SIG-M5 treated with dmso at 0.1 percent for 504 hours (cell line): ENCODE measurements at regions not wholly inside any gene's neighbourhood (a gene's known extent, or its start where the extent isn't known, plus 50 kb on each side); places are given as distances from the start of the nearest gene placed in this dataset.
"Not testable (repeated sequence)": the region's sequence is repeated elsewhere in the genome, so short reads cannot be mapped to it uniquely, and the experiment has no call there.

Source experiments
- DNase-seq: peaks from one replicate; lab custom pipeline; 2025; ENCODE audit not compliant: unreplicated experiment; lab: John Stamatoyannopoulos, UW

DNA sequence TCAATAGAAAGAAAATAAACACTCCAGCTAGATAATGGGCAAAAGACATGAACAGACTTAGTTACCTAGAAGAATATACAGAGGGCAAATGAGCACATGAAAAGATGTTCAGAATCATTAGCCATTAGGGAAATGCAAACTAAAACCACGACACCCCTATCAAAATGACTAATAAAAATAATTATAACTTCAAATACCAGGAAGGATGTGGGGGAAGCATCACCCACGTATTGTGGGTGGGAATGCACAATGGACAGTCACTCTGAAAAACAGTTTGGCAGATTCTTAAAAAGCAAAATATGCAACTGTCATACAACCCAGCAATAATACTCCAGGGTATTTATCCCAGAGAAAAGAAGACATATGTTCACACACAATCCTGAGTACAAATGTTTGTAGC lies 92.6 kb downstream of the DLL1 start:
- no peak for DNase-seq

- no peak for DNase-seq
Observed at GRCh38 chr6:170193326-170193821, 97.5 kb downstream of the DLL1 start.

GRCh38 chr6:170192905-170193304 lies 98.0 kb downstream of the DLL1 start:
- no peak for DNase-seq

DNA sequence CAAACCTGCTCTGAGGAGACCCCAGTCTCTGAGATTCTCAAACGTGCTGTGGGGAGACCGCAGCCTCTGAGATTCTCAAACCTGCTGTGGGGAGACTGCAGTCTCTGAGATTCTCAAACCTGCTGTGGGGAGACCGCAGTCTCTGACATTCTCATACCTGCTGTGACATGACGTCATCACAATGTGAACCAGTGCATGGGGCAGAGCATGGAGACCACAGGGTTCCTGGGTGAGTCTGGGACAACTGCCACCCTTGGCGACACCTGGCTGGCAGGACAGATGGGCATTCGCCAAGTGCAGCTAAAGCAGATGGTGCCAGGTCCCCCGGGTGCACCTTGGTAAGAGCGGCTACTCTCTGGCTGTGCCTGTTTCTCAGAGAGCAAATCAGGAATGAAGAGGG lies 98.8 kb downstream of the DLL1 start:
- not testable (repeated sequence) for DNase-seq

- DNase-seq = no peak
Observed at GRCh38 chr6:170190046-170190445, 100.8 kb downstream of the DLL1 start.

DNA sequence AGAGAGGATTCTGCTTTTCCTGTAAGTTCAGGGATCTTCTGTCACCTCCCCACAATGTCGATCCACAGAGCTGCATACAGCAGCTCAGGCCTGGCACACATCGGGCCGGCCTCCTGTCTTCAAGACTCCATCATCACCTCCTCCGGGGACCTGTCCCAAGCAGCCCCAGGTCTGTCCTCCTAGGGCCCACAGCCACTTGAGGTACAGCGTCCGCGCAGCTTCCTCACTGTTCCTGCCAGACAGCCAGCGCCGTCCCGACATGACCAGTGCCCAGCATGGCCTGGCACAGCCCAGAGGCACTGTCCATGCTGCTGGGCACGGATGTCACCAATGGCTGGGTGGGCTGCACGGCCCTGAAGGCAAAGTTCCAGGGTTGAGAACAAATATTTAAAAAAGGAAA lies 101.6 kb downstream of the DLL1 start:
- no peak for DNase-seq

GRCh38 chr6:170188571-170189001 lies 102.3 kb downstream of the DLL1 start:
- DNase-seq = no peak

GRCh38 chr6:170187669-170188566 lies 103.0 kb downstream of the DLL1 start:
- no peak for DNase-seq

DNA sequence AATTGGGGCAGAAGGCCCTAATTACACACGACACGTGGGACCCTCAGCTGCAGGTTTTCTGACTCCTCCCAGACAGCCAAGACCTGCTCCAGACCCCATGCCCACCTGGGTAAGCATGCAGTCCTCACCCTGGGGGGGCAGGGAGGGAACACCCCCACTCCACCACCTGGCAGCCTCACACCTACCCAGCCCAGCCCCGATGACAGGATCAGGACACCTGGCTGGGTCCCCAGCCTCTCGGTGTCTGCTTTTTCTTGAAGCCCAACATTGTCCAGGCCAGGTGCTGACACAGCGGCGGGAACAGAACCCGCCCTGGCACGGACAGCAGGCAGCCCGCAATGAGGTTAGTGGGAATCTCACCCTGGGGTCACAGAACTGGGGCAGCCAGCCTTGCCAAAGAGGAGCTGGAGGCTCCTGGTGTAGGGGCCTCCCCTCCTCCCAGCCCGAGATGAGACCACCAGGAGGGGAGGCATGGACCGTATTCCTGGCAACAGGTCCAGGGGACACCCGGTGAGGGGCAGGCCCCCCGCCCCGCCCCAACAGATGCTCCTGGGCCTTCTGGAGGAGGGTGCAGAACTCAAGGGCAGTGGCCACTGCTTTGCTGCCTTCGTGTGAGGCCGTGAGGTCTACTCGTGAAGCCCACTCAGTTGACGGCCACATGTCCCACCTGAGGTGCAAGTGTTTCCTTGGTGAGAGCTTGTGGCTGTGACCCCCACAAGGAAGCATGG lies 103.8 kb downstream of the DLL1 start:
- DNase-seq = no peak

DNA sequence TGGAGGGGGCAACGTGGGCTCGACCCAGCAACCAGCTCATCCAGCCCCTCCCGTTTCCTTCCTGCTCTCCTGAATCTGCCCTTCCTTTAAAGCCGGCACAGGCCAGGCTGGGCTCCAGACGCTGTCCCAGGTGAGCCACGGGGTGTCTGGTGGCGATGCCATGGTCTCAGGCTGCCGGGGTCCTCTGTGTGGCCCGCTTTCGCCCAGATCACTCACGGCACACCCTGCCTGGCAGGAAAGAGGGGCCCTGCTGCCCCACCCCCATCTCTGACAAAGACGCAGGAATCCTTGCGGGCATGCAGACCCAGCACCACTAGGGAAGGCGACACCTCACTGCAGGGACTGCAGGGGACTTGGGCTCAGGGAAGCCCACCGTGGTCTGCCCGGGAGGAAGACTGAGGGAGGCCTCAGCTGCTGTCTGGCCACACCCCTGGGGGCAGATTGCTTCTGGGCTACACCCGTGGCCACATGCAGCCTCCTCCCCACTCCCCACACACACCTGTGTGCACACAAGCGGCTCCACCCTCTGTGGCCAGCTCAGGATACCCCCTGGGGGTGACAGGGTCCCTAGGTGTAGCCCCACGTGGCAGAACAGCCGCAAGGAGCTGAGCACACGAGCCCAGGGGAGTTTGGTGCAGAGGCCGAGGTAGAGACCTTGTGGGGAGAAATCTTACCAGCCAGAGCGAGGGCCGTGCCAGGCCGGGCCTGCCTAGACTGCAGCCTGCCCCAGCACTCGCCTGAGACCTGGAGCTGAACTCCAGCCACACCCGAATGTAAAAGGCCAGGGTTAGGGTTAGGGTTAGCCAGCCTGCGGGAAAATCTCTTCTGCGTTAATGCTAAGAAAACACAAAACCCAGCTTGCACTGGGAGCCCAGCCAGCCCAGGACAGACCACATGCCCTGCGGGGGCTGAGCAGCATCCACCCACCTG lies 104.6 kb downstream of the DLL1 start:
- peak; percentile 4 for DNase-seq

DNA sequence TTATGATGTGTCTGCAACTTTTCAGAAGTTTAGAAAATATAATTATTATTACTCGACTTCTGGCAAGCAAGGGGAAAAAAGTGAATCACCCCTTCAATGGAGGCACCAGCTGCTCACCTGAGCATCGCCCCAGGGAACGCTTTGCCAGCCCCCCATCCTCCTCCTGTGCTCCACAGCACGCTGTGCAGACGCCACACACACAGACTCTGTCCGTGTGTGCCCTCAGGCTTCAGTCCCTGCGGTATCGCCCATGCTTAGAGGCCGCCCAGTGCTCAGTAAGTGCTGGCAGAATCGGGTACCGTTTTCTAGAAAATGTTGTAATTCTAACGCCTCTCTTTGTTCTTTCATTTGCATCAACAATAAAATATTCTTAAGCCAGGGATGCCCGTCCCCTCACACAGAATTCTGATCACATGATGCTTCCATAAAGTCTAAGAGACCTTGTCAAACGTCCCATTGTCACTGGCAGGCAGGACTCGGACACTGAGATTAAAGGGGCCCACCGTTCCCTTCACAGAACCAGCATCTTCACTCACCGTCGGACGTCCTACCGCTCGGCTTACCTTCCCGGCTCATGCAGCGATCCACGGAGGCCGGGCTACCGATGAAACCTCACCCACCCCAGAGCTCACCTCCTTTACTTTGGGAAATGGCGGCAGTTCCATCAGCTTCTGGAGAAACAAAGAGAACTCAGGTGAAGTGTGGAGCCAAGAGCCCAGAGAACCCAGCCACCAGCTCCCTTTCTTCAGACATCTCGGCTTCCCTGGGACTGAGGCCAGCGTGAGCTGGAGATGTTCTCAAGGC lies 105.5 kb downstream of the DLL1 start:
- DNase-seq = no peak

- DNase-seq = no peak
Observed at GRCh38 chr6:170184316-170184715, 106.6 kb downstream of the DLL1 start.

DNA sequence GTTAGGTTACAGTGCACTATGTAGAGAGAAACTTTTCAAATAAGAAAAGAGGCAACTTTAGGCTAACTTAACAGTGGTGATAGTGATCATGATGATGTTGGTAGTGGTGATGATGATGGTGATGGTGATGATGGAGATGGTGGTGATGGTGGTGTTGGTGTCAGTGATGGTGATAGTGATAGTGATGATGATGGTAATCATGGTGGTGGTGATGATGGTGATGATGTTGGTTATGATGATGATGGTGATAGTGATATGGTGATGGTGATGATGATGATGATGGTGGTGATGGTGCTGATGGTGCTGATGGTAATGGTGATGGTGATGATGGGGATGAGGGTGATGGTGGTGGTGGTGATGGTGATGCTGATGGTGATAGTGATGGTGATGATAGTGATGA lies 107.4 kb downstream of the DLL1 start:
- DNase-seq = no peak

GRCh38 chr6:170182781-170183120 lies 108.1 kb downstream of the DLL1 start:
- no peak for DNase-seq

DNA sequence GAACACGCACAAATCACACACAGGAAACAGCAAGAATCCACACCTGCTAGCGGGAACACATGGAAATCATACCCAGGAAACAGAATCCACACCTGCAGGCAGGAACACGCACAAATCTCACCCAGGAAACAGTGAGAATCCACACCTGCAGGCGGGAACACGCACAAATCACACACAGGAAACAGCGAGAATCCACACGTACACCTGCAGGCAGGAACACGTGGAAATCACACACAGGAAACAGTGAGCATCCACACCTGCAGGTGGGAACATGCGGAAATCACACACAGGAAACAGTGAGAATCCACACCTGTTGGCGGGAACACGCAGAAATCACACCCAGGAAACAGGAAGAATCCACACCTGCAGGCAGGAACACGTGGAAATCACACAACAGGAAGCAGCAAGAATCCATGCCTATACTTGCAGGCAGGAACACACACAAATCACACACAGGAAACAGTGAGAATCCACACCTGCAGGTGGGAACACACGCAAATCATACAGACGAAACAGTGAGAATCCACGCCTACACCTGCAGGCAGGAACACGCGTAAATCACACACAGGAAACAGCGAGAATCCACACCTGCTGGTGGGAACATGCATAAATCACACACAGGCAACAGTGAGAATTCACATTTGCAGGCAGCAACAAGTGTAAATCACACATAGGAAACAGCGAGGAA lies 108.6 kb downstream of the DLL1 start:
- no peak for DNase-seq

DNA sequence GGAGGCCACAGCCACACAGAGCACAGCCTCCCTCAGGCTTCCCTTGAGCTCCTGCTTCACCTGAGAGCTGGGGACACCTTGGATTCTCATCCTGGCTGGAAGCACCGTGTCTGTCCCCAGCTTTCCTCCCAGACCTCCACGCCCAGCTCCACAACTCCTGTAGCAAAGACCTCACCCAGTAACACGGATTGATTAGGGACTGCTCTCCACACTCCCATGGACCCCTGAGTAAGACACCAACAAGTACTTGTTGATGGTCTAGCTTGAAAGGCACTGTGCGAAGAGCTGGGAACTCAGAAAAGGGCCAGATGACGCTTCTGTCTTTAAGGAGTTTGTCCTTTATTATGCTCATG lies 109.6 kb downstream of the DLL1 start:
- DNase-seq = no peak

- DNase-seq = no peak
Observed at GRCh38 chr6:170180671-170181337, 110.1 kb downstream of the DLL1 start.

DNA sequence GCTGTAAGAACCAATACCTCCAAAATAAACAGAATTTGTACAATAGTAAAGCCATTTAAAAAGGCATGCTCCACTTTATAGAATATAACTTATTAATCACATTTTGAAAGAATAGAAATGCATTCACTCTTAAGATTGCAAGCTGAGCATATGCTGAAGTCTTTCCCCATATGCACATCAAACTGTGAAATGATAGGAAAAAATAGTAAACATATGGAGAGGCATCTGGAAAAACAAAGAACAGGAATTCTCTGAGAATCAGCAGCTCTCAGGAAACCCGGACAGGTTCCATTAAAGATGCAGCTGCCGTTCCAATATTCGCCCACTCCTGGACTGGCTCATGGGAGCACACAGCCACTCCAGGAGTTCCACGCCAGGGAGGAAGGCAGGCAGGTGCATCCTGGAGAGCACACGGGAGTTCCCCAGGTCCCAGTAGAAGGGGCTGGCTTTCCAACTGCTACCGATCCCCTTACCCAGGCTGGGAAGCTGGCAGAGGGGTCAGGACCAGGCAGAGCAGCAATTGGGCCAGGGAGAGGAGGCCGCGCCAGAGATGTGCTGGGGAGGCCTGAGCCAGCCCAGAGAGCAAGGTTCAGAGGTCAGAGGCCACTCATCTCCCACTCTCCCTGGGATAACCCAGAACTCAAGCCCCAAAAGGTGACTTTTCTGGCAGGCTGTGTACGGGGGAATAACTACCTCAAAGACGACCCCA lies 111.1 kb downstream of the DLL1 start:
- DNase-seq = no peak
